Mesothelial cell of epicardium (in vitro differentiated cells): ENCODE measurements at regions not wholly inside any gene's neighbourhood (a gene's known extent, or its start where the extent isn't known, plus 50 kb on each side); places are given as distances from the start of the nearest gene placed in this dataset.

Experiments
- DNase-seq, 2 experiments: peaks; one replicate each; pipeline ENCODE4 v3.0.0; 2021; ENCODE audit warnings: low spot score in 2 of 2; ENCODE audit not compliant: unreplicated experiment in 2 of 2
- H3K27ac Mint-ChIP-seq: 2 replicates; pipeline ENCODE4 v1.8.0; 2021; ENCODE audit warnings: mixed read lengths
- H3K27me3 Mint-ChIP-seq: 2 replicates; pipeline ENCODE4 v1.8.0; 2021; ENCODE audit warnings: low read depth, mixed read lengths
- H3K36me3 Mint-ChIP-seq: 2 replicates; pipeline ENCODE4 v1.8.0; 2021; ENCODE audit warnings: mixed read lengths
- H3K4me1 Mint-ChIP-seq: 2 replicates; pipeline ENCODE4 v1.8.0; 2021; ENCODE audit warnings: mixed read lengths
- H3K4me3 Mint-ChIP-seq: 2 replicates; pipeline ENCODE4 v1.8.0; 2021; ENCODE audit warnings: mild to moderate bottlenecking, moderate library complexity, mixed read lengths
- H3K9me3 Mint-ChIP-seq: 2 replicates; pipeline ENCODE4 v1.8.0; 2021; ENCODE audit warnings: mixed read lengths
- CTCF ChIP-seq: fragments of 200-600 bp; sonication (generic); IDR thresholded peaks from one replicate; pipeline ENCODE4 v1.5.0; 2021; ENCODE audit warnings: antibody characterized with exemption; ENCODE audit not compliant: unreplicated experiment

- H3K27ac Mint-ChIP-seq = peak overlapping the region; percentile 47
- no peaks in the 10 kb centered on the region for H3K9me3 Mint-ChIP-seq
- peaks cover 35% of the 10 kb centered on the region for H3K4me1 Mint-ChIP-seq
- H3K27me3 Mint-ChIP-seq = no peaks in the 10 kb centered on the region
- H3K4me3 Mint-ChIP-seq = no peak overlapping the region
- TF ChIP-seq CTCF = no peak
- H3K36me3 Mint-ChIP-seq = no peaks in the 10 kb centered on the region
- no peak for DNase-seq
Measured at GRCh38 chr4:104971462-104971861, 175.2 kb upstream of the TET2 start.

GRCh38 chr4:104973708-104974107, 173.0 kb upstream of the TET2 start:
- H3K27me3 Mint-ChIP-seq = no peaks in the 10 kb centered on the region
- H3K4me1 Mint-ChIP-seq = peaks cover 26% of the 10 kb centered on the region
- H3K27ac Mint-ChIP-seq = no peak overlapping the region
- no peak for TF ChIP-seq CTCF
- H3K36me3 Mint-ChIP-seq = no peaks in the 10 kb centered on the region
- H3K4me3 Mint-ChIP-seq = no peak overlapping the region
- DNase-seq = no peak
- H3K9me3 Mint-ChIP-seq = no peaks in the 10 kb centered on the region

- no peak for DNase-seq
- Mint-ChIP-seq H3K27ac (no peak overlapping the region), H3K4me3 (no peak overlapping the region), H3K36me3 (no peaks in the 10 kb centered on the region), H3K27me3 (no peaks in the 10 kb centered on the region), H3K4me1 (peaks cover 19% of the 10 kb centered on the region), H3K9me3 (peaks cover 17% of the 10 kb centered on the region)
- TF ChIP-seq CTCF = no peak
Measured at GRCh38 chr4:104975617-104976016, 171.1 kb upstream of the TET2 start.

- Mint-ChIP-seq H3K4me3 (no peak overlapping the region), H3K27me3 (no peaks in the 10 kb centered on the region), H3K36me3 (no peaks in the 10 kb centered on the region), H3K9me3 (peaks cover 23% of the 10 kb centered on the region), H3K4me1 (peaks cover 15% of the 10 kb centered on the region), H3K27ac (no peak overlapping the region)
- TF ChIP-seq CTCF = no peak
- no peak for DNase-seq
Measured at GRCh38 chr4:104976262-104976661, 170.4 kb upstream of the TET2 start.

- no peaks in the 10 kb centered on the region for H3K4me1 Mint-ChIP-seq
- no peak overlapping the region for H3K4me3 Mint-ChIP-seq
- H3K36me3 Mint-ChIP-seq = no peaks in the 10 kb centered on the region
- no peaks in the 10 kb centered on the region for H3K27me3 Mint-ChIP-seq
- no peak for DNase-seq
- TF ChIP-seq CTCF = no peak
- H3K9me3 Mint-ChIP-seq = peaks cover 50% of the 10 kb centered on the region
- no peak overlapping the region for H3K27ac Mint-ChIP-seq
Measured at GRCh38 chr4:104979083-104979760, 167.5 kb upstream of the TET2 start.
